HEK293 (cell line): ENCODE measurements at regions not wholly inside any gene's neighbourhood (a gene's known extent, or its start where the extent isn't known, plus 50 kb on each side); places are given as distances from the start of the nearest gene placed in this dataset.

Source experiments
- CTCF ChIP-seq: fragments of 450-650 bp; formaldehyde crosslinking; IDR thresholded peaks from 2 replicates; pipeline ENCODE4 v1.5.1; 2016; ENCODE audit warnings: missing biosample characterization, missing genetic modification characterization
- KLF1 ChIP-seq: fragments of 450-650 bp; formaldehyde crosslinking; IDR thresholded peaks from 2 replicates; pipeline ENCODE4 v1.5.1; 2016; ENCODE audit warnings: missing biosample characterization, missing genetic modification characterization
- ZNF274 ChIP-seq, 2 experiments: fragments of 200-500 bp in 1 of 2; fragments of 450-650 bp in 1 of 2; sonication (Bioruptor generic) in 1 of 2; formaldehyde crosslinking in 1 of 2; IDR thresholded peaks; 2 replicates each; pipeline versions ENCODE4 v1.5.1 to v1.6.1; 2014 to 2016; ENCODE audit warnings: borderline replicate concordance in 1 of 2, inconsistent platforms in 1 of 2, low read length in 1 of 2, missing biosample characterization in 1 of 2, missing genetic modification characterization in 1 of 2

DNA sequence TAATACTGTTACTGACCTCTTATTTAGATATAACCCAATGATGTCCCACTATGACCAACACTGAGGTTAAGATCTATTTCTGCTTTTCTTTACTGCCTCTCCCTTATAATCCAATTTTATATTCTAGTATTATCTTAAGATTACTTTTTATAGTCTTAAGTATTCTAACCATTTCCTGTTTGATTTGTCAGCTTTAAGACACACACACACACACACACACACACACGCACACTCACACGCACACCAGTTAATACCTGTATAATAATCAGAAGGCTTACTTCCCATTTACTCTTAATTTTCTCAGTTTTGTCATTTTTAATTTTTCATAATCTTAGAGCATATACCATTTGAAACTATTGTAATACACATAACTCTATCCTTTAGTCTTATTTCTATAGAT lies 226.0 kb upstream of the C11orf87 start:
- no peak for TF ChIP-seq KLF1
- TF ChIP-seq ZNF274 (IDR thresholded peaks at IDR 0.05; ENCODE audit: low read length), result no peak
- no peak for TF ChIP-seq ZNF274 (tag by site-specific recombination; IDR thresholded peaks at IDR 0.05; ENCODE audit: borderline replicate concordance)
- TF ChIP-seq CTCF (tag by site-specific recombination), result no peak
